Endothelial cell of umbilical vein (primary cell): ENCODE measurements at regions not wholly inside any gene's neighbourhood (a gene's known extent, or its start where the extent isn't known, plus 50 kb on each side); places are given as distances from the start of the nearest gene placed in this dataset.

Experiments used
- BruUV-seq: library from RNA; stranded (reverse); fragments of 400-500 nt; replicated peaks from 2 replicates; lab custom pipeline; 2021; lab: Mats Ljungman, UMichigan
- CTCF ChIA-PET: fragments of 300-600, 350-600 bp; sonication (Branson Sonifier 250); formaldehyde crosslinking; loops from one replicate; lab custom pipeline; 2021; ENCODE audit warnings: antibody characterized with exemption, inconsistent platforms; lab: Charles Lee
- POLR2A ChIA-PET: fragments of 300-600, 350-600 bp; sonication (Branson Sonifier 250); formaldehyde crosslinking; loops from one replicate; lab custom pipeline; 2021; ENCODE audit warnings: antibody characterized with exemption, inconsistent platforms; lab: Charles Lee
- DNase-seq: peaks from one replicate; pipeline ENCODE4 v3.0.0-alpha.2; 2011; ENCODE audit warnings: low read depth, low spot score
- FAIRE-seq: peaks from 2 replicates; lab custom pipeline; 2011; peaks lifted over from hg19 to GRCh38; lab: Jason Lieb, UNC
- H2AFZ ChIP-seq: 2 replicates; pipeline ENCODE4 v1.6.0; 2012; ENCODE audit warnings: low read depth, low read length, control low read depth, inconsistent platforms
- H3K27ac ChIP-seq: 2 replicates; pipeline ENCODE4 v1.5.1; 2011; ENCODE audit warnings: low read depth, mild to moderate bottlenecking, control low read depth, low read length, moderate library complexity; ENCODE audit not compliant: insufficient read depth
- H3K27me3 ChIP-seq, 2 experiments: 2 replicates each; pipeline versions ENCODE4 v1.6.0 to v1.6.1; 2011; ENCODE audit warnings: low read length in 2 of 2, mixed read lengths in 1 of 2; ENCODE audit not compliant: control insufficient read depth in 2 of 2, insufficient read depth in 2 of 2
- H3K36me3 ChIP-seq, 2 experiments: 2 replicates in 1 of 2; 3 replicates in 1 of 2; pipeline ENCODE4 v1.5.1; 2011; ENCODE audit warnings: low read length in 2 of 2, mild to moderate bottlenecking in 1 of 2, moderate library complexity in 1 of 2; ENCODE audit not compliant: control insufficient read depth in 2 of 2, insufficient read depth in 2 of 2; ENCODE audit errors: extremely low read depth in 1 of 2
- H3K4me1 ChIP-seq: 3 replicates; pipeline ENCODE4 v1.5.1; 2011; ENCODE audit warnings: mild to moderate bottlenecking, low read length; ENCODE audit not compliant: control insufficient read depth, insufficient read depth; ENCODE audit errors: extremely low read depth
- H3K4me2 ChIP-seq: 2 replicates; pipeline ENCODE4 v1.6.1; 2011; ENCODE audit warnings: low read length, control low read depth, mixed read lengths; ENCODE audit not compliant: insufficient read depth
- H3K4me3 ChIP-seq, 3 experiments: fragments of 200-600 bp in 1 of 3; sonication (generic), shearing (Covaris generic) in 1 of 3; replicated peaks in 1 of 3; 2 replicates each; pipeline ENCODE4 v1.5.1; 2011 to 2016; ENCODE audit warnings: control low read depth in 3 of 3, low read length in 3 of 3, mild to moderate bottlenecking in 2 of 3, inconsistent platforms in 1 of 3, low read depth in 1 of 3, moderate library complexity in 1 of 3; ENCODE audit not compliant: insufficient read depth in 1 of 3
- H3K79me2 ChIP-seq: 2 replicates; pipeline ENCODE4 v1.6.0; 2012; ENCODE audit warnings: low read length, inconsistent platforms; ENCODE audit not compliant: control insufficient read depth, insufficient read depth
- H3K9ac ChIP-seq: replicated peaks from 2 replicates; pipeline ENCODE3; 2011; ENCODE audit warnings: low read length, control low read depth; ENCODE audit not compliant: insufficient read depth; ENCODE audit errors: extremely low read depth
- H3K9me1 ChIP-seq: replicated peaks from 3 replicates; pipeline ENCODE4 v1.6.0; 2011; ENCODE audit warnings: mild to moderate bottlenecking, low read length; ENCODE audit not compliant: control insufficient read depth, insufficient read depth; ENCODE audit errors: extremely low read depth
- H3K9me3 ChIP-seq: replicated peaks from 2 replicates; pipeline ENCODE4 v1.5.1; 2012; ENCODE audit warnings: low read length, inconsistent platforms; ENCODE audit not compliant: control insufficient read depth, insufficient read depth
- H4K20me1 ChIP-seq: replicated peaks from 2 replicates; pipeline ENCODE3; 2011; ENCODE audit warnings: mild to moderate bottlenecking, low read length; ENCODE audit not compliant: control insufficient read depth, insufficient read depth; ENCODE audit errors: extremely low read depth
- EZH2 ChIP-seq: IDR thresholded peaks from 2 replicates; pipeline ENCODE4 v1.6.1; 2012; ENCODE audit warnings: borderline replicate concordance, low read depth, mild to moderate bottlenecking, moderate library complexity, low read length, inconsistent platforms; ENCODE audit not compliant: severe bottlenecking
- FOS ChIP-seq: IDR thresholded peaks from 2 replicates; pipeline ENCODE4 v1.6.1; 2011; ENCODE audit warnings: mild to moderate bottlenecking, low read length, moderate library complexity, borderline replicate concordance; ENCODE audit not compliant: insufficient read depth
- GATA2 ChIP-seq: IDR thresholded peaks from 2 replicates; pipeline ENCODE4 v1.7.0; 2011; ENCODE audit warnings: low read depth, mild to moderate bottlenecking, moderate library complexity, mixed read lengths, low read length; ENCODE audit not compliant: insufficient read length, insufficient read depth
- JUN ChIP-seq: IDR thresholded peaks from 2 replicates; pipeline ENCODE4 v1.6.1; 2011; ENCODE audit warnings: borderline replicate concordance, low read depth; ENCODE audit not compliant: insufficient read length, insufficient read depth
- MAX ChIP-seq: IDR thresholded peaks from 2 replicates; pipeline ENCODE4 v1.6.1; 2011; ENCODE audit not compliant: insufficient read depth, insufficient read length
- MYC ChIP-seq: IDR thresholded peaks from one replicate; pipeline ENCODE4 v1.6.1; 2011; ENCODE audit warnings: mild to moderate bottlenecking, low read depth, low read length
- POLR2A ChIP-seq: IDR thresholded peaks from 2 replicates; pipeline ENCODE4 v1.6.1; 2012; ENCODE audit warnings: low read depth, mild to moderate bottlenecking, control low read depth, low read length
- POLR2AphosphoS5 ChIP-seq: IDR thresholded peaks from 2 replicates; pipeline ENCODE4 v1.6.1; 2012; ENCODE audit warnings: low read depth, mild to moderate bottlenecking, control low read depth, low read length, moderate library complexity; ENCODE audit not compliant: insufficient read depth
- dilution Hi-C: fragments of 300-500 bp; cut with MboI; formaldehyde crosslinking; loops from one replicate; pipeline ENCODE4 v1.15.0; 2019; ENCODE audit warnings: low sequenced_read_pairs; ENCODE audit not compliant: extremely low pct_ligation_motif_present
- intact Hi-C: fragments of 100-400 bp; cut with micrococcal nuclease; formaldehyde crosslinking; loops from one replicate; pipeline ENCODE4 v1.10.0; 2022
- TF ChIP-seq, protein P1 (sequence below), 2 donors: IDR thresholded peaks; 1 replicate in 1 of 2; 2 replicates in 1 of 2; pipeline ENCODE4 v1.5.1; 2011; ENCODE audit warnings: low read length in 2 of 2, mild to moderate bottlenecking in 2 of 2, moderate library complexity in 2 of 2, control low read depth in 1 of 2, inconsistent platforms in 1 of 2, low read depth in 1 of 2; ENCODE audit not compliant: insufficient read depth in 1 of 2; ENCODE audit errors: extremely low read depth in 1 of 2

GRCh38 chr2:104068665-104069064 lies 785.2 kb upstream of the POU3F3 start:
- no TSS peak for BruUV-seq
- no peak for TF ChIP-seq POLR2AphosphoS5
- no peak for TF ChIP-seq POLR2A
- TF ChIP-seq, protein P1, sequence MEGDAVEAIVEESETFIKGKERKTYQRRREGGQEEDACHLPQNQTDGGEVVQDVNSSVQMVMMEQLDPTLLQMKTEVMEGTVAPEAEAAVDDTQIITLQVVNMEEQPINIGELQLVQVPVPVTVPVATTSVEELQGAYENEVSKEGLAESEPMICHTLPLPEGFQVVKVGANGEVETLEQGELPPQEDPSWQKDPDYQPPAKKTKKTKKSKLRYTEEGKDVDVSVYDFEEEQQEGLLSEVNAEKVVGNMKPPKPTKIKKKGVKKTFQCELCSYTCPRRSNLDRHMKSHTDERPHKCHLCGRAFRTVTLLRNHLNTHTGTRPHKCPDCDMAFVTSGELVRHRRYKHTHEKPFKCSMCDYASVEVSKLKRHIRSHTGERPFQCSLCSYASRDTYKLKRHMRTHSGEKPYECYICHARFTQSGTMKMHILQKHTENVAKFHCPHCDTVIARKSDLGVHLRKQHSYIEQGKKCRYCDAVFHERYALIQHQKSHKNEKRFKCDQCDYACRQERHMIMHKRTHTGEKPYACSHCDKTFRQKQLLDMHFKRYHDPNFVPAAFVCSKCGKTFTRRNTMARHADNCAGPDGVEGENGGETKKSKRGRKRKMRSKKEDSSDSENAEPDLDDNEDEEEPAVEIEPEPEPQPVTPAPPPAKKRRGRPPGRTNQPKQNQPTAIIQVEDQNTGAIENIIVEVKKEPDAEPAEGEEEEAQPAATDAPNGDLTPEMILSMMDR (IDR thresholded peaks at IDR 0.05; ENCODE audit: extremely low read depth in 1 of 2, insufficient read depth in 1 of 2, low read depth in 1 of 2, low read length in 2 of 2) = no peak
- no peak for TF ChIP-seq JUN
- TF ChIP-seq MYC = no peak
- TF ChIP-seq EZH2 = no peak
- no peak for TF ChIP-seq FOS
- TF ChIP-seq GATA2 = no peak
- TF ChIP-seq MAX = no peak
- H3K9me3 ChIP-seq = peaks cover 4% of the 10 kb centered on the region
- H3K27ac ChIP-seq = no peak overlapping the region
- H3K27me3 ChIP-seq = no peaks in the 10 kb centered on the region
- H3K4me3 ChIP-seq = no peak overlapping the region
- CTCF ChIA-PET = no interaction called here
- no peaks in the 10 kb centered on the region for H4K20me1 ChIP-seq
- H3K9ac ChIP-seq = no peak overlapping the region
- H3K4me1 ChIP-seq = no peaks in the 10 kb centered on the region
- no peaks in the 10 kb centered on the region for H3K79me2 ChIP-seq
- dilution Hi-C loops (no loop called here), intact Hi-C loops (no loop called here)
- H3K36me3 ChIP-seq = no peaks in the 10 kb centered on the region
- POLR2A ChIA-PET = no interaction called here
- no peaks in the 10 kb centered on the region for H3K9me1 ChIP-seq
- no peak overlapping the region for H3K4me2 ChIP-seq
- FAIRE-seq (no peak), DNase-seq (no peak)
- no peak overlapping the region for H2AFZ ChIP-seq
